NCI-H1436 (cell line): ENCODE measurements at regions not wholly inside any gene's neighbourhood (a gene's known extent, or its start where the extent isn't known, plus 50 kb on each side); places are given as distances from the start of the nearest gene placed in this dataset.

Source experiments
- DNase-seq: peaks from one replicate; lab custom pipeline; 2025; lab: John Stamatoyannopoulos, UW

DNA sequence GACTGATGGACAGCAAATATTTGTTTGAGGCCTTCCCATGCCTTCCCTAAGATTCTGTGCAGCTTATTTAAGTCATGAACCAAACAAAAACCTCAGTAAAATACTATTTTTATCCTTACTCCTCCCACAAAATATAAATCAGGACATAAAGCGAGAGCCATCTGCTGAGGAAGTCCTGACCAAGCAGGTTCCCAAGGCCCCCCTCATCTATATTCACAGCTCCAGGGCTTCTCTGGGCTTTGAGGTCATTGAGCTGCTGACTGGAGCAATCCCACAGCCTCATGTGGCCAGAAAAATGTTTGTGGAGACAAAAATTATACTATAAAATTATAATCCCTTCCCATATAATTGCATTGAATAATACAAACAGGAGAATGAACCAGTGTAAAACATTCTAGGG, 846.2 kb downstream of the ADGRL2 start:
- no peak for DNase-seq

DNA sequence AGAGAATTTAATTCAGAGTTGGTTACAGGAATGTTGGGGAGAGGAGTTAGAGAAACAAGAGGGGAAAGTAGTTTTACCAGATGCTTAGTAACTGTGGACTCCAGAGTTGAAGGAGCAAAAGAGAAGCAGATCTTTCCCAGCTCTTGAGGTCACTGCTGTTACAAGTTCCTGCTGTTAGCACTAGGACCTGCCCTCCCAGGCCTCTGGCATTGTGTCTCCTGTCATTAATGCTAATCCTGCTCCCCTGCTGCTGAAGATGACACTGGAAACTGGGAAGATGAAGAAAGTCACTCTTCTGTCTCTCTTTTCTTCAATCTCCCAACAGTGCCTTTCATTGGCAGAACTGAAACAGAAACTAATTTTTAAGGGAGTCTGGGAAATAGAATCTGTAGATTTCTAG, 845.6 kb downstream of the ADGRL2 start:
- no peak for DNase-seq

DNA sequence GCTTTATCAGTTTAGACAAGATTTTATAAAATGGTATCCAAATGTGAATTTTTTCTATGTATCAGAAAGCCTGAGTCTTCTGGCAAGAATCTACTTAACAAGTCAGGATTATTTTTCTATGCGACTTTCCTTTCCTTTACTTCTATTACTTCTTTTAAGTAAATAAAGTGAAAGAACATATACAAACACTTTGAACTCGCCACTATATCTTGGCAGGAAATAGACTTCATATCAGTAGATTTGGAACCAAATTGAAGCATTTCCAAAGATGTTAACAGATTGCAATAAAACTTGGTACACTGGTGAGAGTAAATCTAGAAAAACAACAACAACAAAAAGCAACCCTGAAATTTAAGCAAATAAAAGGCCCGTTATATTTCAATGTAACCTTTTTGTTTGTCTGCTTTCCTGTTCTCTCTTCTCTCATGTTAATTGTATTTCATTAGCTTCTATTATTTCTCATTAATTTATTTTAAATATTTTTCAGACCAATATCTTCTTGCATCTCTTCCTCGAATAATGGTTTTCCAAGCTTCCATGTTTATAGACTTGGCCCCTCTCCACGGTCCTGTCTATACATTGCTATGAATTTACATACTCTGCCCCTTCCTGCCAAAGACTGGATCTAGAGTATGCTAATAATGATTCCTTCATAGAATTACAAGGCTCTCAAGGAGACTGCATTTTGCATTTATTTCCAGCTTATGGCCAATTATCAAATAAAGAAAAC, 843.6 kb downstream of the ADGRL2 start:
- no peak for DNase-seq

DNA sequence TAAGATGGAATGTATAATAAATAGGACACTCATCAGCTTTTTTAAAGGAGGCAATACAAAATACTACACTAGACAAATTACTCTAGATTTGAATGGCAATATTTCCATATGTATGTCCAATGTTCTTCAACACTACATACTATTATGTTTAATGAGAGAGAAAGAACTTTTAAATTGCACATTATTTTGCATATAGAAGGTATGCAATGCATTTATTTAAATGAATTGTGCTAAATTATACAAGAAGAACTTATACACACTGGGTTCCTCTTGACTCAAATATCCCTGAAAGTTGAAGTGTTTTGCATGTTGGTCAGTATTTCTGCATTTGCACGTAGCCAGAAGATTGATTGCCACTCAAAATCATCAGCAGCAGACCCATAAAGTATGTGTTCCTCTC, 839.6 kb downstream of the ADGRL2 start:
- DNase-seq, result no peak

DNA sequence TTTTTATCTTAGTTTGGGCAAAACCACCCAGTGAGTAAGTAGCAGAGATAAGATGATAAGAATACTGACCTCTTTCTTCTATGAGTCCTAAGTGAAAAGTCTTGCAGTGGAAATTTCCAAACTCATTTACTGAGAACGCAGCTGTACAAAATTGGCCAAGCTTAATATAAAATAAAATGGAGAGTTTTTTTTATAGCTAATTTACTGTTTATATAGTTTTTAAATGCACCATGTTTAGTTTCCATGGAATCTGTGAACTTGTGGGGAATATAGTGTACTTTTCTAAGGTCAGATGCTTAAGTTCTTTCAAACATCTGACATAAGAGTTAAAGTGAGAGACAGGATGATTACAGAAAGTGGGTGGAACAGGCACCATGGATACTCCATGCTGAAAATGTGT, 833.5 kb downstream of the ADGRL2 start:
- no peak for DNase-seq

DNA sequence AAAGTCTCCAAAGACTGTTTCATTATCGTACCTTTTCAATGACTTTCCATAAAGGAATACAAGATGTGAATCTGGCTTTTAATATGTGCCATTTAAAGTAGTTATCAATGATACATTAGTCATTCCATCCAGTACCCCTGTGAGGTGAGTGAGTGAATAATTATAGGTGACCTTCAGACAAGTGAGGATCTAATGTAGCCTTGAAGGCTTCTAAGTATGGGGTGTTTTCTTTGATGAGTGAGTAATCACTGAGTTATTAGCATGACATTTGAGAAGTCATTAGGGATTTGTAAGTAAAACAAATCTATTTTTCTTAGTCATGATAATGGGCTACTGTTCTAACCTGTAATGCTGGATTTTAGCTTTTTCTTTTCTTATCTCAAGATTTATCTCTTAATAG, 831.4 kb downstream of the ADGRL2 start:
- peak; percentile 9 for DNase-seq

DNA sequence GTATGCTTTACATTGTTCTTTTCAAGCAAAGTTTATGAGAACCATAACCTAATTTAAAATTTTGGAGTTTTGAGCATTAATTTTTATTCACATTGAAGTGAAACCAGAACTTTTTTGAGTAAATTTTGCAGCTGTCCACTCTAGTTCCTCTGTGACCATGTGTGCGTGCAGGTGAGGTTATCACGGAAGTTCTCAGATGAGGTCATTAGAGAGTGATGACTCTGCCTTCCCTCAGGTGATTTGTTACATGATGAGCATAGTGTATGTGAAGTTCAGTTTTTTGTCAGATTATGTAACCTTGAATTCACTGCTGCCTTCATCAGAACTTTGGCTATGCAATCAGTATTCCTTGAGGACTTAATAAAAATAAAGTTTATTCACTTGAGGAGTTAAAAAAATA, 828.2 kb downstream of the ADGRL2 start:
- DNase-seq, result no peak

DNA sequence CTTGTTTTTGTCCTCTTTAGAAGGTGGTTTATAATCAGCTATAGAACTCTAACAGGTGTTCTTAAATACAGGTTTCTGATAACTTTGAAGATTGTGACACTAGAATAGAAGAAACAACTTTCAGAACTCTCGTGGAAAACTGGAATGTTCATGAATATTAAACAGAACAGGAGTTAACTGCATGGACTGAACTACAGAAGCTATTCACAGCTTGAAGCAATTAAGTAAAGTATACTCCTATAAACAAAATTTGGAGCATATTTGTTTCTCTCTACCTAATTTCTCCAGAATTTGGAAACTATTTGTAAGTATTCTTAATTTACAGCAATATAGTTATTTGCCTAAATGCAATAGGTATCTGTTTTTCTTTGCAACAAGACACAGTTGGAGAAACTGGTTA, 824.8 kb downstream of the ADGRL2 start:
- no peak for DNase-seq

DNA sequence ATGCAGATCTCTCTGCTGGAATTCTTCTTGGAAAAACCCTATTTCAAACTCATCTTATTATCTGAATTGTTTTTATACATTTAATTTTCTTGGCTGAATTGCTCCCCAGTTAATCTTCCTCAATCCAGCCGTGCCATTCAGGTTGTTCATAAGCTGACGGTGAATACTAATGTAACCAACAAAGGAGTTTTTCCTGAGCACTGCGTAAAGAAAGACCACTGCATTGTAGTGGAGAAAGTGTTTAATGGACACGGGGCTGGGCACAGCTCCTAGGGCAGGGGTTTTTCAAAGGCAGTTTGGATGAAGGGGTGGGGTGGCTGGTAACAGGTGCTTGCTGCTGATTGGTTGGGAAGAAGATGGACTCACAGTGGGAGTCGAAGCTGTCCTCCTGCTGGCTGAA, 820.3 kb downstream of the ADGRL2 start:
- no peak for DNase-seq

DNA sequence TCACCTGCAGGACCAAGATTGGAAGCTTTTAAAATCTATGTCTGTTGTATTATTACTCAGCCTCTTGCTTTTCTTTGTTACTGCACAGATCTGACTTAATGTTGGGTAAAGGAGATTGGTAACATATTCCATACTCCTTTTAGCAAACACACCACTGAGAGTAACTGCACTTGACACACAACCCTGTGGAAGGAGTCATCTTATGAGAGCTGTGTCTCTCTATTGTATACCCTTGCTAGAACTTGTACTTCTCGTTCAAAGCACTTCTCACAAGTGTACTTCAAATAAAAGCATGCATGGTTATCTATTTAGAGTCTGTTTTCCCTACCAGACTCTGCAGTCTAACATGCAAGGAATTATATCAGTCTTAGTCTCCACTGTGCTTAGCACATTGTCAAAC, 813.4 kb downstream of the ADGRL2 start:
- DNase-seq, result no peak

DNA sequence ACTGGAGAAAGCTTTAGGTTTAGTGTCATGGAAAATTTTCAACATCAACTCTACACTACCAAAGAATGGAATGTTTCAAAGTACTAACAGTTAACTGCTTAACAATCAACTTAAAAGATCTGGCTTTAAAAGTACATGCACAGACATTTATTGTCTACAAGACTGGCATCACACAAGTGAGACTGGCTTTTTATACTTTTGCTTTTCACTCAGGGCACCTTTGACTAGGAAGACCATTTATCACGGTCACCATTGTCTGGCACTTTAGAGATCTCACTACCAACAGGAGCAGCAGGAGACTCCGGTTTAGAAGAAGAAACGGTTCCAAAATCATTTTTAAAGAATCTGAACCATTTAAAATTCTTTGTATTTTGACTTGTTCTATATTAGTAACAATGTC, 812.3 kb downstream of the ADGRL2 start:
- no peak for DNase-seq

DNA sequence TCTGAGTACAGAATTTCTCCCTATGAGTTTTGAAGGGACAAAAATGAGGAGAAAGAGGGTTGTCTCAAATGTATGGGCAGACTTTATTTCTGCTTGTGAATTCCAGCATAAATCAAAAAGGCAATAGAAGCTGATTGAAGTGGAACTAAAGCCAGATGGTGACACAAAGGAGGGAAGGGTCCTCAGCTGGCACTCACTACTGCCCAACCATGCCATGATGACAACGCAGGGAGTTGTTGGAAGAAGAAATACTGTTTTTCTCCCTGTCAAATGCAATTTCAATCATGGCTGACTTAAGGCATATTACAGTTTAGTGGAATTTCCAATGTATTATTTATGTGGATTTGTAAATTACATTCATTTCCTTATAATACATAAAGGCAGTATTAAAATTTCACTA, 805.8 kb downstream of the ADGRL2 start:
- DNase-seq, result no peak

DNA sequence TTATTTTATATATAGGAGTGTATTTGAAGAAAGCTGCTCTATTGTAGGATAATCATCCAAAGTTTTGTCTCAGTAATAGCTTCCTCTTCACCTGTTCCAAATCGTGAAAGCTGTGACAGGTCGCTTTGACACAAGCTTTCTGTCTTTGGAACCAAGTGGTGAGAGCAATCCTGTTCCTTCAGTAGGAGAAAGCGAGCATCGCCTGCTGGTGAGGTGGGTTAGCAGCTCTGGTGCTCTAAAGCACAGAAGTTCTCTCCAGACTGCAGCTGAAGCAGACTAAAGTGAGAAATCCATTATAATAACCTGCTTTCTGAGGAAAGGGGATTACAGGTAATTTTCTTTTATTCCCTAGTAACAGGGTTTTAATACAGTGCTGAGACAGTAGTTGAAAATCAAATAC, 803.8 kb downstream of the ADGRL2 start:
- no peak for DNase-seq

DNA sequence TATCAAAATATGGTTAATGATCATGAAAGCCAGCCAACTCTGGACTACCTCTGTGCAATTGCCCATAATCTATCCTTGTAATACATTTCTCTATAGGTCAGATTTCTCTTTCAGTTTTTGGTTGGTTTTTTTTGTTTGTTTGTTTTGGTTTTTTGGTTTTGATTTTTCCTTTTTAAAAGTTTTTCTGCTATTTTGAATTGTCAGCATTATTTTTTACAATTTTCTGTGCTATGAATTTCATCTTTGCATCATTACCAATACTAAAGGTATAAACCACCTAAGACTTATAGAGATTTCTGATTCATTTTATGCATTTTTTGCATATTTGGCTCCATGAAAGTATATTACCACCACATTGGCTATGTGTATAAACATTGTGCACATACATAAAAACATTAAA, 799.6 kb downstream of the ADGRL2 start:
- DNase-seq, result no peak

DNA sequence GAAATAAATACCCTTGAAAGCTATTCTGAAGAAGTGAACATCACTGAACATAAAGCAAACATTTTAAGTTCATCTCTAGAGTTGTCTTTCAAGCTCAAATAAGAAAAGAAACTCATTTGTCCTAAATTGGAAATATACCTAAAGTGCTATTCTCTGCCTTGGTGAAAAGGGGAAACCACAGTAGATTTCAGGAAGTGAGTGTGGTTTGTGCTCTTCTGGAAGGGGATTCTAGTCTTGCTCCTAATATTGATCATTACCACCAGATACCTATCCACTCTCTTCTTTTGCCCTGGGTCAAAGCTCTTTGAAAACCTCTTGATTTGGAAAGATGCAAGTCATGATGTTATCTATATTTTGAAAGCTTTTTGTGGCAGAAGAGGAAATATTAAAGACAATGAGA, 798.1 kb downstream of the ADGRL2 start:
- DNase-seq, result no peak

DNA sequence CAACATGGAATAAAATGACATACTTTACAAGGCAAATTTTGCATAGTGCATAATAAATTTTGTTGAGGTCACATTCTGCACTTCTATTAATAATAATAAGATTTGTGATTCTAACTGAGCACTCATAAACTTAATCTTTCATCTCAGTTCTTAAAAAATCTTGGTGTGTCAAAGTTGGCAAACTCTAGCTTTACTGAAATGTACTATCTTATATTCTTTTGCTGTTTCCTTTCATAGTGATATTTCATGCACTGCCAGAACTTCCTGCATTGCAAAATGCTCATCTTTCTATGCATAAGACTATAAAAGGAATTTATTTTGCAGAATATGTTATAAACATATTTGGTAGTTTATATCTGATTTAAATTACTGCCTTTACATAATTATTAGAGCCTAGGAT, 797.6 kb downstream of the ADGRL2 start:
- no peak for DNase-seq

DNA sequence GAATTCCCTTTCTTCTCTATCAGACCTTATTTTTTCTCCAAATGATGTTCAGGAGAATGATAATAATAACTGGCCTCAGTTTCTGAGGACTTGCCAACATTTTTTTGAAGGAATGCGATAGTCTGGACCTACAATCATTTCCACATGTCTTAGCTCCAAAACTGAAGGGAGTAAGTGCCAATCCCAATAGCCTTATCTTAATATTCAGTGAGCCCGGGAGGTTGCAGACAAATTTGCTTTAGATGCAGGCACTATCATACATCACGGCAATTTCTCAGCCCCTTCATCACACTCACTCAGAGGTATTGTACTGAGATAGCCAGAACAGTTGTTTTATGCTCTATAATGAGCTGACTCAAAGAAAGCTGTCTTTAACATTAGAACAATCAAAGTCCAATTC, 796.9 kb downstream of the ADGRL2 start:
- DNase-seq, result no peak

DNA sequence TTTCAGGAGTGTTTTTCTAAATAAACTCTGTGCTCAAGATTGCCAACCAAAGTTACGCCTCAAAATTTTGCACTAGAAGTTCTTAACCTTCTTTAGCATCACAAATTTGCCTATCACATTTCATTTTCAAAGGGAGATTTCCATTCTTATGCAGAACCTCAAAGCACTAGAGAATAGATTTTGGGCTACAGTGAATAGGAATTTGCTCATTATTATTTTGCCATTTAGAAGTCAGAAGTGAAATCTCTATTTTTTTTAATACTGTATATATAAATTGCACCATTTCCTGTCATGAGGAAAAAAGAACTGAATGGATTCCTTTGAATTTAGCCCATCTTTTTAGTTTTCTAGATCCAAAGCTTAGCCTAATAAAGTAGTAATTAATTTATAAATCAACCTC, 796.4 kb downstream of the ADGRL2 start:
- no peak for DNase-seq

DNA sequence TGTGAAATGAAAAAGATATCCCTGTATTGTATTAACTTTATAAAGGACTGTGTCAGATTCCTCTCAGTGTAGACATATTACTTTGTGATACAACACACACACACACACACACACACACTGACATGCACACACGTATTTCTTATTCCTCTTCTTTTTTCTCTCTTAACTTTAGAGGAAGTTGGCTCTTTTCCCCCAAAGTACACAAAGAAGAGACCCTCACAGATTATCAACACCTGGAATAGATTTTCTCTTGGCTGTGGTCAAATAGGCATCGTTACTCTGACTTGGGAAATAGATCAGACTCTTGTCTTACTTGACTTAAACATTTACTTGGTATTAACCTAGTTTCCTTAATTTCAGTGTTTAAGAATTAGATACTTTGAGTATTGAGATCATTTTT, 792.8 kb downstream of the ADGRL2 start:
- no peak for DNase-seq

DNA sequence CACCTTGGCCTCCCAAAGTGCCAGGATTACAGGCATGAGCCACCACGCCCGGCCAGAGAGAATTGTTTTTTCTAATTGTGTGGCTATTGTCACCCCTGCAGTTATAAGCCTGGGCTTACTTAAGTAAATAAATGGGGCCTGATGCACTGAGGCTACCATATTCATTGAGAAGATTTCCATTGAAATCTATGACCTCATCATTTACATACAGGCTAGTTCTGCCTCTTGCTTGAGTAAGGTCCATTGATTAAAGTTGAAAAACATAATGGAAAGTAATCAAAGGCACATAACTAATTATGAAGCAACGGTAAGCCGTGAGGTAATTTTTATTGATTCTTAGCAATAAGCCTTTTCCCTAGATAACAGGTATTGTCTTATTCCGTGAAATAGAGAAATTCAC, 788.9 kb downstream of the ADGRL2 start:
- DNase-seq, result no peak

DNA sequence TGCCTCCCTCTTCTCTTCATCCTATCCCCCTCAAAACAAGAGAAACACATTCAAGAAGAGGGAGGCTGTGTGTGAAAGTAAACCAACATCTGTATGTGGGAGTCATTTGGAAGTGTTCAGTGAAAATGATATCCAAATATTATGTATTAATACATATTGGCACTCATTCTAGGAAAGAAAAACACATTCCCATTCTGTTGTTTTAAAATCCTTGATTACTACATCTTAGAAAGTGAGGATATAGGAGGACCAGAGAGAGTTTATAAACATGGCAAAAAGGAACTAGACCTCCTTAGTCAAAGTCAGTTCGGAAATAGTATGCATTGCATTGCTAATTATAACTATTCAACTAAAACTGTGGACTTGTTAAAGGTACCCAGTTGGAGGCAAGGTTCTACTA, 786.6 kb downstream of the ADGRL2 start:
- no peak for DNase-seq

DNA sequence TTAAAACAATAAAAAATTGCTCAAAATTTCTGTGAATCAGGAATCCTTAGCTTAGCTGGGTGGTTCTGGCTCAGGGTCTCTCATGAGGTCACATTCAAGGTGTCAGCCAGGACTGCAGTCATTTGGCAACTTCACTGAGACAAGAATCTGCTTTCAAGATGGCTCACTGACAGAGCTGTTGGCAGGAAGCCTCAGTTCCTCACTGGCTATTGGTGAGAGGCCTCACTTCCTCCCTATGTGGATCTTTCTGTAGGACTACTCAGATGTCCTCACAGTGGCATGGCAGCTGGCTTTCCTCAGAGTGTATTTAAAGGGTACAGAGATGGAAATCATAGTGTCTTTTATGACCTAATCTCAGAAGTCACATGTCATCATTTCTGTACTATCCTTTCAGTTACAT, 785.7 kb downstream of the ADGRL2 start:
- DNase-seq, result no peak

DNA sequence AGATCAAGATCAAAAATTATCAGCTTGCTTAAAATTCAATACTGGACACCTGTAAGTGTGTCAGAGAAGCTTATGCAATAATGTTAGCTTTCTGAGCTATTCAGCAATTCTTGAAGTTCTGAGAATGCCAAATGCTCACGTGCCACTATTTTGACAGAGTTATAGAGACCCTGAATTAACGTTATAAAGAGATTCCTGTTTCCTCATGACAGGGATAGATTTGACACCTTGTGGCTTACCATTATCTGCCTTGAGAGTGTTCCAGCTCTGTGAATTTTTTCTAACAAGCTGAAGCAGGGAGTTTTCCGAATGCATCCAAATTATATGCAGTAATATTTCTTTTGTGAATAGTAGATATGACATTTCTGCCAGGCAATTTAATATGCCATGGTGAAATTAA, 781.6 kb downstream of the ADGRL2 start:
- DNase-seq, result no peak

DNA sequence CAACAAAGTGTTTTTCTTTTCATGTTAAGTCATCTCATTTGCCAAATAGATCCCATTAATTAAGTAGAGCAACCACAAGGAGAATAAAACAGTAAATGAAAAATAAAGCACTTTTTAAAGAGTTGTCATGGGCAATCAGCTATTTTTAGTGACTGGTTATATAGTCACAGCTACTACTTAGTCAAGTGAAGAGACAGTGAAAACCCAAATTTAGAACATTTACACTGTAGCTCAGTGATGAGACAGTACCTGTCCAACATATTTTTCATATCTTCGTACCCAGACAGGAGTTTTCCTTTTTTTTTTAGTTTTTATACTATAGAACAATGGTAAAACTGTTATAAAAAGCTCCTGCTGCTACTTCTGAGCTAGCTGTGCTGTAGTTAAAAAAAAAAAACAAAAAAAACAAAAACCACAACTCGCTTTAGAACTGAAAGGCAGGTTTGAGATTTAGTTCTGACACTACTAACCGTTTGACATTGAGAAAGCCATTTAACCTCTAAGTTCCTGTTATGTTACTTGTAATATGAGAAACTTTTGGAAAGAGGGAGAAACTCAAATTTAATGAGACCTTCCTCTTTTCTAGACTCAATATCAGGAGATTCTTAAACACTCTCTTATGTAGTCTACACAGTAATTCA, 777.5 kb downstream of the ADGRL2 start:
- no peak for DNase-seq
